PC-3 (cell line): ENCODE measurements at regions not wholly inside any gene's neighbourhood (a gene's known extent, or its start where the extent isn't known, plus 50 kb on each side); places are given as distances from the start of the nearest gene placed in this dataset.

Experiments
- ATAC-seq: fragments of 200-7000 bp; cut with Tn5 transposase; 2 replicates; pipeline ENCODE4 v1.9.1; 2020; ENCODE audit warnings: mild to moderate bottlenecking, moderate library complexity
- BruUV-seq: library from RNA; stranded (reverse); fragments of 400-500 nt; replicated peaks from 2 replicates; lab custom pipeline; 2021; lab: Mats Ljungman, UMichigan
- CTCF ChIA-PET: fragments of 300-600 bp; sonication (Branson Sonifier 250); formaldehyde crosslinking; loops from one replicate; lab custom pipeline; 2022; ENCODE audit warnings: antibody characterized with exemption; lab: Charles Lee
- POLR2A ChIA-PET: fragments of 300-600 bp; sonication (Branson Sonifier 250); formaldehyde crosslinking; loops from one replicate; lab custom pipeline; 2022; ENCODE audit warnings: antibody characterized with exemption; ENCODE audit not compliant: unreplicated experiment; lab: Charles Lee
- DNase-seq: peaks from one replicate; pipeline ENCODE4 v3.0.0-alpha.2; 2015
- H2AFZ ChIP-seq: fragments of 300-600 bp; sonication (generic); 2 replicates; pipeline ENCODE4 v1.6.0; 2016; ENCODE audit warnings: antibody characterized with exemption, low read length
- H3F3A ChIP-seq: fragments of 300-600 bp; sonication (generic); one replicate; pipeline ENCODE4 v1.6.0; 2017; ENCODE audit warnings: antibody characterized with exemption, low read length, control low read depth, mild to moderate bottlenecking; ENCODE audit not compliant: unreplicated experiment
- H3K27ac ChIP-seq: fragments of 300-600 bp; sonication (generic); 2 replicates; pipeline ENCODE4 v1.5.1; 2016; ENCODE audit warnings: mild to moderate bottlenecking, low read length
- H3K27me3 ChIP-seq: fragments of 300-600 bp; sonication (generic); 2 replicates; pipeline ENCODE4 v1.6.1; 2016; ENCODE audit warnings: low read length, mixed read lengths
- H3K36me3 ChIP-seq: fragments of 300-600 bp; sonication (generic); 2 replicates; pipeline ENCODE4 v1.6.1; 2016; ENCODE audit warnings: low read depth, mixed run types, low read length, mixed read lengths
- H3K4me1 ChIP-seq: fragments of 300-600 bp; sonication (generic); 2 replicates; pipeline ENCODE4 v1.5.1; 2016; ENCODE audit warnings: low read length; ENCODE audit not compliant: insufficient read depth
- H3K4me2 ChIP-seq: fragments of 300-600 bp; sonication (generic); 2 replicates; pipeline ENCODE4 v1.6.0; 2016; ENCODE audit warnings: low read length
- H3K4me3 ChIP-seq: fragments of 300-600 bp; sonication (generic); 2 replicates; pipeline ENCODE4 v1.5.1; 2016; ENCODE audit warnings: mild to moderate bottlenecking, low read length, mixed read lengths
- H3K79me2 ChIP-seq: fragments of 300-600 bp; sonication (generic); 2 replicates; pipeline ENCODE4 v1.6.1; 2017; ENCODE audit warnings: low read length, mixed read lengths
- H3K9ac ChIP-seq: fragments of 300-600 bp; sonication (generic); 2 replicates; pipeline ENCODE4 v1.6.0; 2016; ENCODE audit warnings: mild to moderate bottlenecking, low read length
- H3K9me2 ChIP-seq: fragments of 300-600 bp; sonication (generic); replicated peaks from 2 replicates; pipeline ENCODE4 v1.6.1; 2016; ENCODE audit warnings: mixed run types, low read length, mixed read lengths
- H3K9me3 ChIP-seq: fragments of 300-600 bp; sonication (generic); 2 replicates; pipeline ENCODE4 v1.6.1; 2016; ENCODE audit warnings: low read length, mixed read lengths
- H4K20me1 ChIP-seq: fragments of 300-600 bp; sonication (generic); 2 replicates; pipeline ENCODE4 v1.6.1; 2016; ENCODE audit warnings: low read length, mixed read lengths
- CTCF ChIP-seq: fragments of 300-600 bp; sonication (generic); conservative IDR thresholded peaks from 2 replicates; pipeline ENCODE4 v1.5.1; 2017; ENCODE audit warnings: antibody characterized with exemption, low read depth, mild to moderate bottlenecking, low read length
- EZH2 ChIP-seq: fragments of 300-600 bp; sonication (generic); IDR thresholded peaks from one replicate; pipeline ENCODE4 v1.6.1; 2017; ENCODE audit warnings: antibody characterized with exemption, mild to moderate bottlenecking, low read length; ENCODE audit not compliant: unreplicated experiment
- EZH2phosphoT487 ChIP-seq: fragments of 300-600 bp; sonication (generic); IDR thresholded peaks from 2 replicates; pipeline ENCODE4 v1.6.1; 2018; ENCODE audit warnings: mild to moderate bottlenecking, antibody characterized with exemption, low read length, borderline replicate concordance
- intact Hi-C: fragments of 100-400 bp; cut with micrococcal nuclease; formaldehyde crosslinking; loops from 2 replicates; pipeline ENCODE4 v1.9.0; 2023

GRCh38 chr10:20677340-20677739 is 219.8 kb downstream of the NEBL start:
- Histone ChIP-seq H3K79me2 (no peaks in the 10 kb centered on the region), H2AFZ (no peak overlapping the region), H4K20me1 (no peaks in the 10 kb centered on the region), H3K9me2 (no peaks in the 10 kb centered on the region), H3K9ac (no peak overlapping the region), H3K9me3 (no peaks in the 10 kb centered on the region), H3K4me2 (no peak overlapping the region), H3K36me3 (no peaks in the 10 kb centered on the region), H3K27me3 (peaks cover 42% of the 10 kb centered on the region), H3K4me1 (no peaks in the 10 kb centered on the region), H3F3A (no peaks in the 10 kb centered on the region), H3K4me3 (no peak overlapping the region), H3K27ac (no peak overlapping the region)
- DNase-seq (no peak), ATAC-seq (no peak)
- CTCF ChIA-PET: no interaction called here
- POLR2A ChIA-PET: no interaction called here
- intact Hi-C loops: no loop called here
- no TSS peak for BruUV-seq
- TF ChIP-seq EZH2phosphoT487: no peak
- no peak for TF ChIP-seq EZH2
- no peak for TF ChIP-seq CTCF

- no peak overlapping the region for H3K4me3 ChIP-seq
- ATAC-seq (no peak), DNase-seq (no peak)
- H3K79me2 ChIP-seq: no peaks in the 10 kb centered on the region
- no peaks in the 10 kb centered on the region for H3K9me2 ChIP-seq
- no peaks in the 10 kb centered on the region for H4K20me1 ChIP-seq
- H3K9ac ChIP-seq: no peak overlapping the region
- no peaks in the 10 kb centered on the region for H3F3A ChIP-seq
- no peak overlapping the region for H3K4me2 ChIP-seq
- no peaks in the 10 kb centered on the region for H3K36me3 ChIP-seq
- H3K27ac ChIP-seq: no peak overlapping the region
- TF ChIP-seq EZH2phosphoT487: no peak
- no peak for TF ChIP-seq CTCF
- no peak for TF ChIP-seq EZH2
- no peaks in the 10 kb centered on the region for H3K4me1 ChIP-seq
- no peaks in the 10 kb centered on the region for H3K9me3 ChIP-seq
- peaks cover 46% of the 10 kb centered on the region for H3K27me3 ChIP-seq
- intact Hi-C loops: no loop called here
- POLR2A ChIA-PET: no interaction called here
- H2AFZ ChIP-seq: no peak overlapping the region
- CTCF ChIA-PET: no interaction called here
- no TSS peak for BruUV-seq
Observed at GRCh38 chr10:20674926-20675325, 222.2 kb downstream of the NEBL start.

- BruUV-seq: no TSS peak
- DNase-seq (no peak), ATAC-seq (no peak)
- Histone ChIP-seq H2AFZ (no peak overlapping the region), H3K79me2 (no peaks in the 10 kb centered on the region), H3K9me2 (no peaks in the 10 kb centered on the region), H3K4me3 (no peak overlapping the region), H3K4me1 (no peaks in the 10 kb centered on the region), H3K36me3 (no peaks in the 10 kb centered on the region), H3K9ac (no peak overlapping the region), H3K4me2 (no peak overlapping the region), H3K27me3 (peaks cover 46% of the 10 kb centered on the region), H3K9me3 (no peaks in the 10 kb centered on the region), H3F3A (no peaks in the 10 kb centered on the region), H3K27ac (no peak overlapping the region), H4K20me1 (no peaks in the 10 kb centered on the region)
- POLR2A ChIA-PET: no interaction called here
- TF ChIP-seq EZH2phosphoT487 (no peak), CTCF (no peak), EZH2 (no peak)
- intact Hi-C loops: no loop called here
- CTCF ChIA-PET: no interaction called here
Observed at GRCh38 chr10:20673175-20673574, 223.9 kb downstream of the NEBL start.
